NB4 (cell line): ENCODE measurements at regions not wholly inside any gene's neighbourhood (a gene's known extent, or its start where the extent isn't known, plus 50 kb on each side); places are given as distances from the start of the nearest gene placed in this dataset.

Experiments used
- CTCF ChIP-seq: IDR thresholded peaks from one replicate; pipeline ENCODE4 v1.5.1; 2012; ENCODE audit warnings: low read depth, low read length
- MAX ChIP-seq: IDR thresholded peaks from 2 replicates; pipeline ENCODE4 v1.6.1; 2011; ENCODE audit warnings: low read depth, low read length
- POLR2A ChIP-seq: IDR thresholded peaks from 2 replicates; pipeline ENCODE4 v1.6.1; 2011; ENCODE audit warnings: mild to moderate bottlenecking; ENCODE audit not compliant: insufficient read length; ENCODE audit errors: extremely low read depth

- TF ChIP-seq CTCF (no peak), POLR2A (no peak), MAX (no peak)
These were observed 308.1 kb upstream of the PFKP start for GRCh38 chr10:2759233-2759632.
